ENCODE measurements at regions not wholly inside any gene's neighbourhood (a gene's known extent, or its start where the extent isn't known, plus 50 kb on each side); places are given as distances from the start of the nearest gene placed in this dataset.

- TF ChIP-seq CTCF (IDR thresholded peaks at IDR 0.05), result no peak
- no peak for TF ChIP-seq POLR2A (IDR thresholded peaks at IDR 0.05)
Measured at GRCh38 chr6:153563001-153563400, 431.9 kb upstream of the RGS17 start.
